DMS 273 (cell line): ENCODE measurements at regions not wholly inside any gene's neighbourhood (a gene's known extent, or its start where the extent isn't known, plus 50 kb on each side); places are given as distances from the start of the nearest gene placed in this dataset.

ENCODE experiments used
- DNase-seq: peaks from one replicate; lab custom pipeline; 2025; ENCODE audit not compliant: unreplicated experiment; lab: John Stamatoyannopoulos, UW

GRCh38 chr18:78650926-78651325, 328.7 kb upstream of the SALL3 start:
- no peak for DNase-seq

GRCh38 chr18:78652001-78652545, 327.5 kb upstream of the SALL3 start:
- DNase-seq: no peak

DNA sequence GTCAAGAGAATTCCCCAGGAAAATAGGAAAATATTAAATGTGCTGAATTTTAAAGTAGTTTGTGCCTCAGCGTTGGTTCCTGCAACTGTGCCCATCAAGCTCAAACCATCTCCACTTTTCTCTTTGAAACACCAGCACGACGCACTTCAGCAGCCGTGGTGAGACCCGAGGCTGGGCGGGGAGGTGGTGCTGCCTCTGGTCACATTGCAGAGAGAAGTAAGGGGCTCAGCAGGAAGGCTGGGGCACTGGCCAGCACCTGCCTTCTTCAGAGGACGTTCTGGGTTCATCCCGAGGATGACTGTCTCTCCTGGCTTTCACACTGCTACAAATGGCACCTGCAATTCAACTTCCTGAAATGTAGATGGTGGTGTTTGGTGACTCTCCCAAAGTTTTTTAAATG, 323.7 kb upstream of the SALL3 start:
- no peak for DNase-seq

DNA sequence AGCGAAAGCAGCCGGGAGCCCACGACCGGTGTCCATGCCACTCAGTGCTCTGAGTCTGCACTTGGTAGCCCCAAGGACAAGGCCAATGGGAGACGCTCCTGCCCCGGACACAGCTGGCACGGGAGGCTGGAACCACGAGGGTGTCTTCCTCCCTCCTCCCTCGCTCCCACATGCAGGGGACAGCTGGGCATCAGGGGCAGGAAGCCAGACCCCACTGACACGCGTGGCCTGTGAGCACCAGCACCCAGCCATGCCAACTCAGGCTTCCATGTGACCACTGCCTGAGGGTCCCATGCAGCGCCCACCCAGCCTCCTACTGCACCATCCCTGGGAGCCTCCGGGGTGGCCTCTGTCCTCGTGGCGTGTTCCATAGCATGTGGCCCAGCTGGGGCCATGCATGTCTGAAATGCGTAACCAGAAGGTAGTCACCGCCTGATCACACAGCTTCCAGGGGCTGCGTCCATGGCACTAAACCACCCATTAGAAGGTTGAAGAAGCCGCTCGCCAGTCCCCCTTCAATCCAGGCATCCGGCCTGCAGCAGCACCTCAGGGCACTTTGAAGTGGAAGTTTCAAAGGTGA, 323.2 kb upstream of the SALL3 start:
- DNase-seq: no peak

DNA sequence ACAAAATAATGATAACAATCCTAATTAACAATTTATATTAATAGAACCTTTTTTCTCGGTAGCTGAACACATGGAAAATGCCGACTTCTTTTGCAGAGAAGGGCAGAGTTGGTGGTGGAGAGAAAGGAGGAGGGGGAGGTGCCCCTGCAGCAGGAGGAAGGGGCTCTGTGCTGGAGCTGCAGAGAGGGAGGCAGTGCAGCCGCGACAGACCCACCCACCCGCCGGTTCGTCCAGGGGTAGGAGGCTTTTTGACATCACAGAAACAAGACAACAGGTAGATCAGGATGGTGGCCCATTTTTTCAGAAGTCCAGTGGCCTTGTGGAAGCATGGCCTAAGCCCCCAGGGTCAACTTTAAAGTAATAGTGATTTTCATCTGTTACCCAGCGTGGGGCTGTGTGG, 321.1 kb upstream of the SALL3 start:
- no peak for DNase-seq

DNA sequence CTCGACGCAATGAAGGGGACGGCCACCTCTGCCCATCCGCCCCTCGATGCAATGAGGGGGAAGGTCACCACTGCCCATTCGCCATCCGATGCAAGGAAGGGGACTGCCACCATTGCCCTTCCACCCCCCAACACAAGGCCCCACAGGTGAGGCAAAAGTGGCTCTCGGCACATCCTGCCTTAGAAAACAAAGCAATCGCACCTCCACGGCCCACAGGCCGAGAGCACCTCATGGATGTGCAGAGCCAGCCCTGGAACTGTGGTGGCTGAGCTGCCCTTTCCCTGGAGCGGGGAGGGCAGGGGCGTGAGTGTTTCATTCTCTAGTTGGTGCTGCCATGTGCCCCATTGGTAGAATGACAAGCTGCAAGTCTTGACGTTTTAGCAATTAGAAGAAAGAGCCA, 320.6 kb upstream of the SALL3 start:
- no peak for DNase-seq

GRCh38 chr18:78659748-78660147, 319.9 kb upstream of the SALL3 start:
- DNase-seq: peak; percentile 8

DNA sequence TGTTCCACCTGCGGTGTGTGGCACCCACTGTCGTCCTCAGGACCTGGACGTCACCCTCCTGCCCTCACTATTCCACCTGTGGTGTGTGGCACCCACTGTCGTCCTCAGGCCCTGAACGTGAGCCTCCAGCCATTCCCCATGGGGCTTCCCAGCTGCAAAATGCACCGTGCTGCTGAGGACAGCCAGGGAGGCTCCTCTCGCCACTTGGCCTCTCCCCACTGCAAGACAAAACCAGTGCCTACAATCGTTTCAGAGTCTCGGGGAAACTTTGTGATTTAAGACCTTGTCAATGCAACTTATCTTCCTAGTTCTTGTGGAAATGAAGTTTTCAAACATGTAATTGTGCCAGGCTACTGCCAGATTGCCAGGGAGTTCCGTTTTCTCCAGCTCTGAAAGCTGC, 319.3 kb upstream of the SALL3 start:
- no peak for DNase-seq

- no peak for DNase-seq
These were observed 318.3 kb upstream of the SALL3 start for GRCh38 chr18:78661316-78661715.

DNA sequence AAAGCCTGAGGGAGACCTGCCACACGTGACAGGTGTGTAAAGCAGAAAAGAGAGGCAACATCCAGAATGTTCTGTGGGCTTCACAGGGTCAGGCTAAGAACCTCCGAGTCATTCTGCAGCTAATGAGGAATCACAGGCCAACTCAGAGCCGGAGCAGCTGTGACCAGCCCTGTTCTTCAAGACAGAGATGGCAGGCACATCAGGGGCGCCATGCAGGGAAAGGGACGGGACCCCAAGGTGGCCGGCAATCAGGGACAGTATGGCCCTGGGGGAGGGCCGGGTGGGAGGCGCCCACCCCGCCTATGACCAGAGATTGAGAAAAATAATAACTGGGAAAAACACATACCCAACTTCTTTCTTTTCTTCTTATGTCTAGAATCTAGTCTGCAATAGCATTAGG, 316.7 kb upstream of the SALL3 start:
- no peak for DNase-seq

DNA sequence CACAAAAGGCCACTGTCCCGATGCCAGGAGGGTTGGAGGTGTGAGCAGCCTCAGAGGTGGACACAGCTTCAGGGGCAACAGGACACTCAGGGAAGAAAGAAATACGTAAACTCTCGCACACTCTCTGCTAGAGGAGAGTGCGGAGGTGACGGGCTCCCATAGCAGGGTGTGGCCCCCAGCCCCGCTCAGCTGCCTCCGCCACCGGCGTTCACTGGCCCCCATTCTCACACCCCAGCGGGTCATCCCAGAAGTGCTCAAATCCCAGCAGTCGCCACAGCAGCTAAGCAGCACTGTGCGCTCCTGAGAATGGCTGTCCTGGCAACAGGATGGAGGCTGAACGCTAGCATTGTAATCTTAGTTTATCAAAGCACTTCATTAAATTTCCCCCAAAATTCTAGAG, 315.6 kb upstream of the SALL3 start:
- DNase-seq: no peak

GRCh38 chr18:78664848-78665247, 314.8 kb upstream of the SALL3 start:
- no peak for DNase-seq

GRCh38 chr18:78665644-78666043, 314.0 kb upstream of the SALL3 start:
- no peak for DNase-seq

DNA sequence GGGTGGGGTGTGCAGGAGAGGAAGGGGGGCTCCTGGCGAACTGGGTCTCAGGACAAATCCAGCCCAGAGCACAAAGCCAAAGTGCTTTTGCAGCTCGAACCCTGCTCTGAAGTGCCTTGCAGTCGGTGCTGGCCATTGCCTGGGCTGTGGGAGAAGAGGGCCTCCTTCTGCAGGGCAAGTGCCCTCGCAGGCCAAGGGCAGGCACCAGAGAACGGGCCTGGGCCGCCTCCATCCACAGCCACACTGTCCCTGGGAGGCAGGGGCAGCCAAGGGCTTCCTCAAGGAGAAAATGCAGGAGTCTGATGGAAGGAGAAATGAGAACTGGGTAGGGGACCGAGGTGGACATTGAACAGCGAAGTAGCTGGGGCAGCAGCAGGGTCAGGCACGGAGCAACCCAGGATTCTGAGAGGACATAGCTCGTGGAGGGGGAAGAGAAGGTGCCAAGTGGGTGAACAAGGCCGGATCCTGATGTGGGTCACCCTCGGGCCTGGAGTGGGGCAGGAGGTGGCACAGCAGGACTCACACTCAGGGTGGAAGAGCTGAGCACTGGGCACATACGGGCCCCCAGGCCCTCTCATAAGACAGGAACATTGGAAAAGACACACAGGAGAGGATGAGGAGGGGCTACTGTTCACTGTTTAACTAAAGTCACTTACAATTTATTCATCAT, 312.8 kb upstream of the SALL3 start:
- DNase-seq: no peak

DNA sequence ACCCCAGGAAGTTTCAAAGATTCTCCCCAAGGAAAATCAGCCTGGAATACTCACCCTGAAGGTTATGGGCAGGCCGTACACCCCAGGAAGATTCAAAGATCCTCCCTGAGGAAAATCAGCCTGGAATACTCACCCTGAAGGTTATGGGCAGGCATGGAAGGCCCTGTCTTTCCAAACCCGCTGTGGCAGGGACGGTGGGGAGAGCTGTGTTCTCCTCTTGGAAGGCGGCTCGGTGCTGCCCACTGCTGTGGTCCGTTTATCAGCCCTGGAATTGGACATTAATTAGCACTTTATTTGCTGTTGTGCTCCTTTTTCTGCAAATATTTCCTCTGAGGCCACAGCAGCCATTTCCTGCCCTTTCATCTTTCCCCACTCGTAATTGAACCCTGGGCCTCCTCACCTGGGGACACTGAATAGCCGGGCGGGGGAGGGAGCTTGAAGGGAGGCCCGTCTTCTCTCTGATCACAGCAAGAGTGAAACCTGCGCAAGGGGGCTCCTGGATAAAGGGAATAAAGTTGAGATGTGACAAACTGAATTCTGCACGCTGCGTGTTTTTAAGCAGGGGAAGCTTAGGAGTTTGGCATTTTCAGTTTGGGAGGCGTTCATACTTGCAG, 308.7 kb upstream of the SALL3 start:
- DNase-seq: no peak

DNA sequence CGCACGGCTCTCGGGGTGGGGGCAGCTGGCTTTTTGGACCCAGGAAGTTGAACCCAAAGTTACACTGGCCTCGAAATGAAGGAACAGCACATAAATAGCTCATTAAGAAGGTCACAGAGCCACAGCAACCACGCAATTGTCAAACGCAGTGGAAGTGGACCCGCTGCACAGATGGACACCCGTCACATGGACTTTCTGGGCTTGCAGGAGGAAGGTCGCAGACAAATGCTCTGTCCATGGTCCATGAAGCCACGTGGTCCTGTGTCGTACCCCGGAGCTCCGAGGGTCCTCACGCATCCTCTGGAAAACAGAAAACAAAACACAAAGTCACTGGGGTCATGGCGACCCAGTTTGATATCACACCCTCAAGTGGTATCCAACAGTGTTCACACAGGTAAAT, 308.1 kb upstream of the SALL3 start:
- DNase-seq: no peak

DNA sequence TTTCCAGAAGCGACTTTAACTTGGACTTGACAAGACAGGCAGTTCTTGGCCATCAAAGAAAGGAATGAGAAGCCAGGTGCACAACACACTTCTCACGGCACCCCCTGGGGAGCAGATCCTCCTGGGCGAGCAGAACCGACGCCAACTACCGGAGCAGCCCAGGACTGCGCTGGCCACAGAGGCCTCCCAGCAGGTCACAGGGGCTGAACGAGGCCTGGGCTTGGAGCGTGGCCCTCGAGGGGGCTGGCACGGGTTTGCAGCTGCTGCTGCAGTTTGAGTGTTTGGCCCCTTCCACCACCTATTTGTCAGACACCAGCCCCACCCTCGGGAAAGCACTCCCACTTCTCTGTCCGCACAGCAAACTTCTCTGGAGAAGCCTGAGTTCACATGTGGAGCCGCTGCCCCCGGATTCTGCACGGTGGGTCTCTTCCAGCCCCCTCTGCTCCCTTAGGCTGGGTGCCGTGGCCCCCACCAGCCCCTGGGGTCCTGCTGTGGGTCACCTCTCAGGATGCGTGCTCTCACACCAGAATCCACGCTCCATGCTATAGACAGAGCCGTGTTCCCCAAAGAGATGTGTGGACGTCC, 306.7 kb upstream of the SALL3 start:
- DNase-seq: no peak

DNA sequence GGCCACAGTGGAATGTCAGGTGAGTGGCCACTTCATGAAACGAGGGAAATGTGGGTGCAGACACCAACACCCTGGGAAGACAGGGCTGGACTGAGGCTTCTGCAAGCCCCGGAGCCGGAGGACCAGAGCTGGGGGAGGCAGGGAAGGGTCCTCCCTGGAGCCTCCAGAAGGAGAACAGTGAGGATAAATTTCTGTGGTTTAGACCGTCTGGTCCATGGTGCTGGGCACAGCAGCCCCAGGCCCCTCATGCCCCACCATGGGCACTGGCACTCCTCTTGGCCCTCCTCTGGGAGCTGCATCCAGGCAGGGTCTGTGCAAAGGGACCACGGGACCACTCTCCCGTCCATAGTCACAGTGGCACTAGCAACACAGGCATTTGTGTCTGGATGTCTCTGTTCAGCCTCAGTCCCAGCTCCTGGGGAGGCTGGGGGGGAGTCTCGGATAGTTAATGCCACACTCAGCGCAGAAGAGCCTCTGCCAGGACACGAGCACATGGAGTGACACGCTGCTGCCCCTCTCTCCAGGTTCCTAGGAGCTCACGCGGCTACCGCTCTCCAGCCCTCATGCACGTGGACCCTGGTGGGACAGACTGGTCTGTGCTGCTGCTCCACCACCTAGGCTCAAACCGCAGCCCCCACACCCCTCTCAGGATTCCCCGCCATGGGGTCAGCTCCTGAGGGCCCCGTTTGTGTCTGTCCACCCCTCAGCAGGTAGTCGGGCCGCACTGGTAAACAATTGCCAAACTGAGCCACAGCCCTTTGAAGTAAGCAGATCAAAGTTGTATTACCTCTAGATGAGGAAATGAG, 305.9 kb upstream of the SALL3 start:
- no peak for DNase-seq

DNA sequence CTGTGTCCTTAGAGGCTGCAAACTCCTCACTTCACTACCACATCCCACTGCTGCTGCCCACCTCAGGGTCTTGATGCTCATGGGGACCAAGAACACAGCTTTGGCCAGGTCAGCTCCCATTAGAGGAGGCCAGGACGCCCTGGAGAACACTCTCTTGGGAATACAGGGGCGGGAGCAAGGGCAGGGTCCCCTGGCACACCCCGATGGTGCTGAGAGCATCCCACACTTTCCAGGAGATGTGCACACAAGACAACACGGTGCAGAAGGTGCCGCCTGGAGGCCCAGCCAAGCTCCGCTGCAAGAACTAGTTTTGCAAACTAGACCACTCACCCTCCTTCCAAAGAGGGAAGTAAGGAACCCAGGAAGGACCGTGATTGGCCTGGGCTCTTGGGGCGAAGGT, 304.4 kb upstream of the SALL3 start:
- DNase-seq: no peak

GRCh38 chr18:78676622-78677482, 302.8 kb upstream of the SALL3 start:
- no peak for DNase-seq
